Erythroblast (primary cell): ENCODE measurements at regions not wholly inside any gene's neighbourhood (a gene's known extent, or its start where the extent isn't known, plus 50 kb on each side); places are given as distances from the start of the nearest gene placed in this dataset.

Experiments used
- GATA1 ChIP-seq: IDR thresholded peaks from 2 replicates; pipeline ENCODE4 v1.6.1; 2011; ENCODE audit warnings: low read depth, mild to moderate bottlenecking, control low read depth, low read length, moderate library complexity
- POLR2A ChIP-seq: IDR thresholded peaks from 2 replicates; pipeline ENCODE4 v1.6.1; 2011; ENCODE audit warnings: mild to moderate bottlenecking, low read length

- TF ChIP-seq POLR2A (no peak), GATA1 (no peak)
These were observed 463.1 kb downstream of the USP25 start for GRCh38 chr21:16192902-16193301.
